CD4-positive, CD25-positive, alpha-beta regulatory T cell (primary cell): ENCODE measurements at regions not wholly inside any gene's neighbourhood (a gene's known extent, or its start where the extent isn't known, plus 50 kb on each side); places are given as distances from the start of the nearest gene placed in this dataset.

Source experiments
- ATAC-seq, 2 donors: fragments of 150-1000 bp; cut with Tn5 transposase; one replicate each; pipeline ENCODE4 v1.10.0; 2021; ENCODE audit warnings: low read depth in 2 of 2, moderate number of reproducible peaks in 2 of 2, moderate library complexity in 1 of 2
- DNase-seq, 3 donors: peaks; one replicate each; pipeline versions ENCODE4 v3.0.0 to v3.0.0-alpha.2; 2012 to 2022; ENCODE audit warnings: mixed read lengths in 1 of 3
- H3K27ac ChIP-seq: one replicate; pipeline ENCODE4 v1.7.0; 2013; ENCODE audit warnings: mild to moderate bottlenecking, low read length; ENCODE audit not compliant: insufficient read depth, poor library complexity, severe bottlenecking
- H3K27me3 ChIP-seq: one replicate; pipeline ENCODE4 v1.7.0; 2013; ENCODE audit warnings: low read length; ENCODE audit not compliant: control insufficient read depth, insufficient read depth
- H3K36me3 ChIP-seq: one replicate; pipeline ENCODE4 v1.7.0; 2013; ENCODE audit warnings: mild to moderate bottlenecking, low read length, moderate library complexity; ENCODE audit not compliant: control insufficient read depth, insufficient read depth
- H3K4me1 ChIP-seq: 2 replicates; pipeline ENCODE4 v1.7.0; 2013; ENCODE audit warnings: mild to moderate bottlenecking, low read length; ENCODE audit not compliant: insufficient read depth, control insufficient read depth, poor library complexity, severe bottlenecking
- H3K4me3 ChIP-seq: one replicate; pipeline ENCODE4 v1.7.0; 2013; ENCODE audit warnings: low read depth, mild to moderate bottlenecking, low read length, moderate library complexity
- H3K9me3 ChIP-seq, 2 experiments: 1 replicate in 1 of 2; 2 replicates in 1 of 2; pipeline ENCODE4 v1.7.0; 2013; ENCODE audit warnings: low read length in 2 of 2, mild to moderate bottlenecking in 1 of 2, moderate library complexity in 1 of 2; ENCODE audit not compliant: control insufficient read depth in 2 of 2
- H3K27ac Mint-ChIP-seq, 3 donors: one replicate each; pipeline ENCODE4 v1.8.0; 2020 to 2022; ENCODE audit warnings: mild to moderate bottlenecking in 3 of 3, mixed read lengths in 3 of 3, moderate library complexity in 2 of 3
- H3K27me3 Mint-ChIP-seq: one replicate; pipeline ENCODE4 v1.8.0; 2022; ENCODE audit warnings: mild to moderate bottlenecking, mixed read lengths
- H3K36me3 Mint-ChIP-seq: one replicate; pipeline ENCODE4 v1.8.0; 2020; ENCODE audit warnings: mixed read lengths
- H3K4me1 Mint-ChIP-seq, 4 donors: one replicate each; pipeline ENCODE4 v1.8.0; 2020 to 2022; ENCODE audit warnings: mixed read lengths in 4 of 4, mild to moderate bottlenecking in 1 of 4
- H3K4me3 Mint-ChIP-seq, 4 donors: one replicate each; pipeline ENCODE4 v1.8.0; 2020 to 2022; ENCODE audit warnings: mild to moderate bottlenecking in 4 of 4, mixed read lengths in 4 of 4, moderate library complexity in 3 of 4
- H3K9me3 Mint-ChIP-seq, 7 donors: one replicate each; pipeline ENCODE4 v1.8.0; 2020 to 2022; ENCODE audit warnings: mixed read lengths in 7 of 7, mild to moderate bottlenecking in 3 of 7, moderate library complexity in 2 of 7

DNA sequence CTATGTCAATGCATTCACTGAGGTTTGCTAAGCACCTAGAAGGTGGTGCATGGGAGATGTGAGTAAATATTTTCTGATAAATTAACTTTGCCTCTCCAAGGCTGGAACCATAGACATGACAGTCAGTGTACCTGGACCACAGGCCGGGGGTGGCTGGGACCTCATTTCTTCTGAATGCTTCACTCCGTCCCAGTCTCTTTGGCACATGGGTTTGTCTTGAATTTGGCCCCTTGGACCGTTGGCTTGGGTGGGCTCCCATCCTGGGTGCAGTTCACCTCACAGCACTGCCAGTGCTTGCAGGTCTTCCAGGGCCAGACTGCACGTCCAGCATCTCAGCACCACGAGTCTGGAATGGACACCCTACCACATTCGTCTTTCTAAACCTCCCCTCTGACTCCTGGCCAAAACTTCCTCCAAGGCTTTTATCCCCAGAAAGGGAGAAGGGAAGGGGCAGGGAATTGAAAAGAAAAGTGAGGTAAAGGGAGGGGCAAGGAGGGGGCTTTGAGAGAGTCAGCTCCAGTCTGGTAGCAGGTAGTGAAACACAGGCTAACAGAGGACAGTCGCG is 267.8 kb downstream of the MED10 start:
- Histone ChIP-seq H3K36me3 (no peaks in the 10 kb centered on the region), H3K4me3 (no peak overlapping the region), H3K27me3 (no peaks in the 10 kb centered on the region), H3K9me3 (no peaks in the 10 kb centered on the region), H3K27ac (no peak overlapping the region), H3K4me1 (no peaks in the 10 kb centered on the region)
- Mint-ChIP-seq H3K4me3 (no peak overlapping the region), H3K9me3 (peaks cover 0 to 4% (median 0%) of the 10 kb centered on the region in 7 donors), H3K27me3 (no peaks in the 10 kb centered on the region), H3K36me3 (no peaks in the 10 kb centered on the region), H3K27ac (no peak overlapping the region), H3K4me1 (no peaks in the 10 kb centered on the region)
- DNase-seq (no peak), ATAC-seq (no peak)

DNA sequence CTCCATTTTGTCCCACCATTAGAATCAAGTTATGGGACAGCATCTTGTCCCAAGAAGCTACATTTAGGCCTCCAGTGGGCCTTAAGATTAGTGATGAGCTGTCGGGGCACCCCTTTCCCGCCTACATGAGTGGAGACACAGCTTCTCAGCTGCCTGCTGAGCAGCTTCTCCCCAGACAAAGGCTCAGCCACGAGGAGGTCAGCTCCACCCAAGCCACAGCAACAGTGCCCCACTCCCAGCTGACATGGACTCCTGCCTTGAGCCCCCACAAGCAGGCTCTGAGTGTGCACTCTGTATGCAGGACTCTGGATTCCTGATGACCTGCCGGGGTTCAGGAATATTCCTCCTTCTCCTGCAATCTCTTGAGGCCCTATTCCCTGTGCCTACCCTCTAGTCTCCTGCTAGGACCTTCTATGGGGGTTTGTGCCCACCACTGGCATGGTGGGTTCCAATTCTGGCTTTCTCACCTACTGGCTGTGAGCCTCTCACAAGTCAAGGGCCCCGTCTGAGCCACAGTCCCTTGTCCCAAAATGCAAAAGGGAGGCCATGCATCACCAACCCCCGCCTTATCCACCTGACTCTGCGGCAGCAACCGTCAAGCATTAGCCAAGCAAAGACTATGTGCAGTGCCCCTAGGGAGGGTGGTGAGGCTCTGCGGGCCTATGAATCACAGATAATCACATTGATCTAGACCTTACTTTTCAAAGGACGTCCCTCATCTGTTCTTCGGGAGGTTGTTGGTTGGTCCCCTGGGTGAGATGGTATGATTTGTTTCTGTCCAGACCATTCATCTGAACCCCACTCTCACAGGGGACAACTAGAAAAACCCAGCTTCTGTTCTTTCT is 269.1 kb downstream of the MED10 start:
- Mint-ChIP-seq H3K4me3 (no peak overlapping the region), H3K27ac (no peak overlapping the region), H3K9me3 (peaks cover 0 to 4% (median 0%) of the 10 kb centered on the region in 7 donors), H3K36me3 (no peaks in the 10 kb centered on the region), H3K4me1 (no peaks in the 10 kb centered on the region), H3K27me3 (no peaks in the 10 kb centered on the region)
- Histone ChIP-seq H3K36me3 (no peaks in the 10 kb centered on the region), H3K9me3 (no peaks in the 10 kb centered on the region), H3K27me3 (no peaks in the 10 kb centered on the region), H3K4me3 (no peak overlapping the region), H3K27ac (no peak overlapping the region), H3K4me1 (no peaks in the 10 kb centered on the region)
- ATAC-seq (no peak), DNase-seq (no peak)

DNA sequence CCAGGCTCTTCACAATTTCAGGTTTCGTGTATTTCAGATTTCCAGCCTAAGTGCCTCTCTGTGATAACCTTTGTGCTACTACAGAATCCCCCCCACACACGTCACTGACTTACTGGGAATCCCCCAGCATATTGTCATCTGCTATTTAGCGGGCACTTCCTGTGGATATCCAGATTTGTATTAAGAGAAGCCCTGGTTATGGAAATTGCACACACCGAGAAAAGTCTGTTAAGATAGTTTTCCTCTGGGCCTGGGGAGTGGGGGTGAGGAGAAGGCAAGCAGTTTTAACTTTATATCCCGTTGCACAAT is 269.9 kb downstream of the MED10 start:
- DNase-seq (no peak), ATAC-seq (no peak)
- no peaks in the 10 kb centered on the region for H3K36me3 Mint-ChIP-seq
- H3K4me3 Mint-ChIP-seq = no peak overlapping the region
- H3K27me3 Mint-ChIP-seq = no peaks in the 10 kb centered on the region
- Histone ChIP-seq H3K9me3 (no peaks in the 10 kb centered on the region), H3K4me3 (no peak overlapping the region), H3K4me1 (no peaks in the 10 kb centered on the region), H3K36me3 (no peaks in the 10 kb centered on the region), H3K27me3 (no peaks in the 10 kb centered on the region), H3K27ac (no peak overlapping the region)
- no peaks in the 10 kb centered on the region for H3K4me1 Mint-ChIP-seq
- H3K27ac Mint-ChIP-seq = no peak overlapping the region
- H3K9me3 Mint-ChIP-seq = peaks cover 0 to 4% (median 0%) of the 10 kb centered on the region in 7 donors

DNA sequence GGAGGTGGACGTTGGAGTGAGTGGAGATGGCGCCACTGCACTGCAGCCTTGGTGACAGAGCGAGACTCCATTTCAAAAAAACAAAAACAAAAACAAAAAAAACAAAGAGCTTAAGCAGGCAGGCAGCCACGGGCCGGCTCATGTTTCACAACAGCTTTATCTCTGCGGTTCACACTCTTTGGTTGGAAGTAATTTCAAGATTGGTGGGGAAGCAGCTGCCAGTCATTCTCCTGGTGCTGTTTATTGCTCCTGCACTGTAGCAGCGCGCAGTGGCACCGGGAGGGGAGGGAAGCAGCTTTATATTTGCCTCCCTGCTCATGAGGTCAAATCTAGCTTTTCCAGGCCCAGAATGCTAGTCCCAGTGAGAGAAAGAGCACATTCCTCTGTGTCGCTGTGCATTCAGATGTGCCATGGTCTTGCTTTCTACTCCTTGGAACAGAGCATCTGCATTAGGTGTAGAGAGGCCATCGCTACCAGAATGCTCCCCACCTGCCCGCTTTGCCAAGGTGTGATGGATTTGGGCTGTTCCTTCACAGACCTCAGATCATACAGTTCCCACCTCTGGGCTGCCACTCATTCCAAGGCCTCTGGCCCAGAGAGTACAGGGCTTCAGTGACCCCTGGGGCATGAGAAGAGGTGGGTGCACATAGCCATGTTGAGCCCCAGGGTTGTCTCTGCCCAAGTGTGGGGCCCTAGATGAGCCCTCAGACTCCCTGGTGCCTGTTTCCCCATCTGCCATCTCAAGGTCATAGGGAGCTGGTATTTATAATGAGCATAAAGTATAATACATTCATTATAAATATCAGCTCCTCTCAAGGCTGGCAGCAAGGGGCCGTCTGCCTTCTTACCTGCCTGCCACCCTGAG is 270.4 kb downstream of the MED10 start:
- Mint-ChIP-seq H3K36me3 (no peaks in the 10 kb centered on the region), H3K9me3 (peaks cover 0 to 4% (median 0%) of the 10 kb centered on the region in 7 donors), H3K4me3 (no peak overlapping the region), H3K27ac (no peak overlapping the region), H3K4me1 (no peaks in the 10 kb centered on the region), H3K27me3 (no peaks in the 10 kb centered on the region)
- Histone ChIP-seq H3K9me3 (no peaks in the 10 kb centered on the region), H3K36me3 (no peaks in the 10 kb centered on the region), H3K4me3 (no peak overlapping the region), H3K27me3 (no peaks in the 10 kb centered on the region), H3K27ac (no peak overlapping the region), H3K4me1 (no peaks in the 10 kb centered on the region)
- DNase-seq = no peak
- no peak for ATAC-seq

DNA sequence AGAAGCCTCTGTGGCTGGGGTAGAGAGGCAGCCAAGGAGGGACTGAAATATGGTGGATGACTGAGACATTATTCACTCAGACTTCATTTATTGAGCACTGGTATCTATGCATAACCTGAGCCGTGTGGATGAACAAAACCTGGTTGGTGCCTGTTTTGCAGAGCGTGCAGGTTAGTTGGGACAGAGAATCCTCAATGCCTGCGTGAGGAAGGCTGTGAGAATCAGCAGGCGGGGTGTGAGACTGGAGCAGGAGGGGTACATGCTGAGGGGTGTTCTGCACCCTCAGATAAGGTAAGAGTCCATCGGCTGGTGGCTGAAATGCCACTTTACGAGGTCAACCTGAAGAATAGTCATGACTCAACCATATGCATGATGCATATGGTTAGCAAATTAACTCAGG is 271.6 kb downstream of the MED10 start:
- H3K4me1 ChIP-seq = no peaks in the 10 kb centered on the region
- Mint-ChIP-seq H3K36me3 (no peaks in the 10 kb centered on the region), H3K4me3 (no peak overlapping the region), H3K9me3 (peaks cover 0 to 5% (median 0%) of the 10 kb centered on the region in 7 donors), H3K27ac (no peak overlapping the region), H3K4me1 (no peaks in the 10 kb centered on the region), H3K27me3 (no peaks in the 10 kb centered on the region)
- ATAC-seq (no peak), DNase-seq (no peak)
- H3K27me3 ChIP-seq = no peaks in the 10 kb centered on the region
- no peak overlapping the region for H3K27ac ChIP-seq
- no peaks in the 10 kb centered on the region for H3K9me3 ChIP-seq
- H3K36me3 ChIP-seq = no peaks in the 10 kb centered on the region
- H3K4me3 ChIP-seq = no peak overlapping the region

DNA sequence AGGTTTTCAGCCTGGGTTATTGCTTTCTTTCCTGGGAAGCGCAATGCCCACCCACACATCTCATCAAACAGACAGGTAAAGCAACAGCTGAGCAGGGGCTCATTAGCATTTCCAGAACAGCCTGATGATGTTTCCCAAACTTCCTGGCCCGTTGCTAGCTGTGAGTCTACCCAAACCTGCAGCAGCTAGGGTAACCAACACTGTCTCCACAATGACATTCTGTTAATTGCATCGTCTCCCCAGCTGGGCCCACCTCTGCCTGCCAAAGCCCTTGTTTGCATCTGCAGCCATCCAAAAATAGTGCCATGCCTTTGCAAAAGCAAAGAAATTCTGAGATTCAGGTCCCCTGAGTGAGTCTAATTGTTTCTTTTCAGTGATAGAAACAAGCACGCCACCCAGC is 273.0 kb downstream of the MED10 start:
- Mint-ChIP-seq H3K9me3 (peaks cover 0 to 3% (median 0%) of the 10 kb centered on the region in 7 donors), H3K4me1 (no peaks in the 10 kb centered on the region), H3K36me3 (no peaks in the 10 kb centered on the region), H3K27me3 (no peaks in the 10 kb centered on the region), H3K27ac (no peak overlapping the region), H3K4me3 (no peak overlapping the region)
- H3K27me3 ChIP-seq = no peaks in the 10 kb centered on the region
- H3K36me3 ChIP-seq = no peaks in the 10 kb centered on the region
- no peaks in the 10 kb centered on the region for H3K9me3 ChIP-seq
- ATAC-seq = no peak
- H3K4me1 ChIP-seq = no peaks in the 10 kb centered on the region
- DNase-seq = no peak
- no peak overlapping the region for H3K4me3 ChIP-seq
- H3K27ac ChIP-seq = no peak overlapping the region

DNA sequence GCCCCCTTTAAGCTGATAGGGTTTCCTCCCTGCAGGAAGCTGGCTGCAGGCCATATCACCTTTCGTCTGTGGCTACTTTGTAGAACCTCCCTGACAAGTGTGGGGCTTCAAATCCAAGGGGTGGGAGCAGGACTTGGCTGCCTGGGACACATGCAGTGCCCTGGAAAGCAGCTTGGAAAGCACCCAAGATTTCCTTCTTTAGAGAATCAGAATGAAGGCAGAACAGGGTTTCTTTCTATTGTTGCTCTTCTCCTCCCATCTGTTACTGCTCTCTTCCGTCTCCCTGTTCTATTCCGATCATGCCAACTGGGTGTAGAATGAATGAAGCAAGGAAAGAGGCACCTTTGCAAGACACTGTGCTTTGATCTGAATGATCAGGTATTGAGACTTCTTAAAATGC is 282.2 kb downstream of the MED10 start:
- Mint-ChIP-seq H3K27ac (no peak overlapping the region), H3K4me1 (no peaks in the 10 kb centered on the region), H3K9me3 (peaks cover 0 to 5% (median 1%) of the 10 kb centered on the region in 7 donors), H3K4me3 (no peak overlapping the region), H3K36me3 (no peaks in the 10 kb centered on the region), H3K27me3 (no peaks in the 10 kb centered on the region)
- H3K27me3 ChIP-seq = no peaks in the 10 kb centered on the region
- no peaks in the 10 kb centered on the region for H3K9me3 ChIP-seq
- no peak overlapping the region for H3K4me3 ChIP-seq
- H3K4me1 ChIP-seq = no peaks in the 10 kb centered on the region
- H3K27ac ChIP-seq = no peak overlapping the region
- ATAC-seq (no peak), DNase-seq (no peak)
- no peaks in the 10 kb centered on the region for H3K36me3 ChIP-seq
